Progenitor cell of endocrine pancreas (in vitro differentiated cells): ENCODE measurements at regions not wholly inside any gene's neighbourhood (a gene's known extent, or its start where the extent isn't known, plus 50 kb on each side); places are given as distances from the start of the nearest gene placed in this dataset.

Experiments used
- DNase-seq: peaks from one replicate; pipeline ENCODE4 v3.0.0; 2021; ENCODE audit warnings: low spot score; ENCODE audit not compliant: unreplicated experiment
- H3K27ac Mint-ChIP-seq: 2 replicates; pipeline ENCODE4 v1.8.0; 2021; ENCODE audit warnings: mild to moderate bottlenecking, moderate library complexity, mixed read lengths
- H3K27me3 Mint-ChIP-seq: 2 replicates; pipeline ENCODE4 v1.8.0; 2021; ENCODE audit warnings: mixed read lengths
- H3K36me3 Mint-ChIP-seq: 2 replicates; pipeline ENCODE4 v1.8.0; 2022; ENCODE audit warnings: mixed read lengths; ENCODE audit not compliant: insufficient read depth
- H3K4me1 Mint-ChIP-seq: 2 replicates; pipeline ENCODE4 v1.8.0; 2021; ENCODE audit warnings: low read depth, mixed read lengths
- H3K4me3 Mint-ChIP-seq: 2 replicates; pipeline ENCODE4 v1.8.0; 2021; ENCODE audit warnings: low read depth, mild to moderate bottlenecking, moderate library complexity, mixed read lengths
- H3K9me3 Mint-ChIP-seq: 2 replicates; pipeline ENCODE4 v1.8.0; 2021; ENCODE audit warnings: low read depth, mixed read lengths
- CTCF ChIP-seq: fragments of 200-600 bp; sonication (generic); IDR thresholded peaks from one replicate; pipeline ENCODE4 v1.5.0; 2021; ENCODE audit warnings: antibody characterized with exemption, mild to moderate bottlenecking; ENCODE audit not compliant: unreplicated experiment

GRCh38 chr1:56180520-56181190 is 398.7 kb downstream of the PLPP3 start:
- Mint-ChIP-seq H3K4me1 (no peaks in the 10 kb centered on the region), H3K4me3 (no peak overlapping the region), H3K9me3 (no peaks in the 10 kb centered on the region), H3K27me3 (no peaks in the 10 kb centered on the region), H3K27ac (no peak overlapping the region), H3K36me3 (no peaks in the 10 kb centered on the region)
- DNase-seq, result no peak
- no peak for TF ChIP-seq CTCF

GRCh38 chr1:56179543-56179942 is 399.8 kb downstream of the PLPP3 start:
- Mint-ChIP-seq H3K27ac (no peak overlapping the region), H3K4me3 (no peak overlapping the region), H3K9me3 (peaks cover under 1% of the 10 kb centered on the region), H3K36me3 (no peaks in the 10 kb centered on the region), H3K27me3 (no peaks in the 10 kb centered on the region), H3K4me1 (peaks cover under 1% of the 10 kb centered on the region)
- no peak for DNase-seq
- TF ChIP-seq CTCF, result no peak

- Mint-ChIP-seq H3K27ac (no peak overlapping the region), H3K9me3 (peaks cover 5% of the 10 kb centered on the region), H3K27me3 (no peaks in the 10 kb centered on the region), H3K4me3 (no peak overlapping the region), H3K36me3 (no peaks in the 10 kb centered on the region), H3K4me1 (peaks cover 7% of the 10 kb centered on the region)
- no peak for DNase-seq
- no peak for TF ChIP-seq CTCF
Measured at GRCh38 chr1:56175211-56175610, 404.2 kb downstream of the PLPP3 start.

GRCh38 chr1:56174176-56174885 is 405.0 kb downstream of the PLPP3 start:
- no peak for TF ChIP-seq CTCF
- no peak overlapping the region for H3K27ac Mint-ChIP-seq
- peaks cover 7% of the 10 kb centered on the region for H3K4me1 Mint-ChIP-seq
- H3K27me3 Mint-ChIP-seq, result no peaks in the 10 kb centered on the region
- DNase-seq, result no peak
- peaks cover 5% of the 10 kb centered on the region for H3K9me3 Mint-ChIP-seq
- H3K36me3 Mint-ChIP-seq, result no peaks in the 10 kb centered on the region
- H3K4me3 Mint-ChIP-seq, result no peak overlapping the region

- no peaks in the 10 kb centered on the region for H3K36me3 Mint-ChIP-seq
- H3K4me3 Mint-ChIP-seq, result no peak overlapping the region
- H3K27me3 Mint-ChIP-seq, result no peaks in the 10 kb centered on the region
- H3K9me3 Mint-ChIP-seq, result peaks cover 5% of the 10 kb centered on the region
- H3K27ac Mint-ChIP-seq, result no peak overlapping the region
- no peak for DNase-seq
- no peak for TF ChIP-seq CTCF
- H3K4me1 Mint-ChIP-seq, result peaks cover 7% of the 10 kb centered on the region
Measured at GRCh38 chr1:56173736-56174135, 405.6 kb downstream of the PLPP3 start.
